H54 (cell line): ENCODE measurements at regions not wholly inside any gene's neighbourhood (a gene's known extent, or its start where the extent isn't known, plus 50 kb on each side); places are given as distances from the start of the nearest gene placed in this dataset.

Experiments used
- DNase-seq: peaks from one replicate; pipeline ENCODE4 v3.0.0; 2011; ENCODE audit warnings: low spot score, mixed read lengths; ENCODE audit not compliant: insufficient read length
- FAIRE-seq: peaks from 3 replicates; lab custom pipeline; 2011; peaks lifted over from hg19 to GRCh38; lab: Jason Lieb, UNC
- POLR2A ChIP-seq: IDR thresholded peaks from 2 replicates; pipeline ENCODE4 v1.6.1; 2011; ENCODE audit warnings: low read depth, mild to moderate bottlenecking, low read length

- DNase-seq (no peak), FAIRE-seq (no peak)
- no peak for TF ChIP-seq POLR2A
These were observed 458.4 kb upstream of the RGS6 start for GRCh38 chr14:71473843-71474242.

- no peak for FAIRE-seq
- TF ChIP-seq POLR2A = no peak
- DNase-seq = no peak
These were observed 457.6 kb upstream of the RGS6 start for GRCh38 chr14:71474301-71475265.

- FAIRE-seq = no peak
- no peak for DNase-seq
- no peak for TF ChIP-seq POLR2A
These were observed 456.3 kb upstream of the RGS6 start for GRCh38 chr14:71475916-71476315.

GRCh38 chr14:71478542-71478941 lies 453.7 kb upstream of the RGS6 start:
- DNase-seq (no peak), FAIRE-seq (peak; percentile 70)
- TF ChIP-seq POLR2A = no peak

- no peak for DNase-seq
- TF ChIP-seq POLR2A = no peak
- no peak for FAIRE-seq
These were observed 451.1 kb upstream of the RGS6 start for GRCh38 chr14:71481021-71481654.

GRCh38 chr14:71482671-71483070 lies 449.6 kb upstream of the RGS6 start:
- no peak for DNase-seq
- no peak for FAIRE-seq
- no peak for TF ChIP-seq POLR2A

- DNase-seq (no peak), FAIRE-seq (no peak)
- TF ChIP-seq POLR2A = no peak
These were observed 449.1 kb upstream of the RGS6 start for GRCh38 chr14:71483154-71483553.

GRCh38 chr14:71485833-71486232 lies 446.4 kb upstream of the RGS6 start:
- no peak for TF ChIP-seq POLR2A
- no peak for FAIRE-seq
- DNase-seq = no peak

GRCh38 chr14:71486279-71486678 lies 445.9 kb upstream of the RGS6 start:
- no peak for DNase-seq
- TF ChIP-seq POLR2A = no peak
- FAIRE-seq = no peak

- DNase-seq (no peak), FAIRE-seq (no peak)
- TF ChIP-seq POLR2A = no peak
These were observed 444.8 kb upstream of the RGS6 start for GRCh38 chr14:71487449-71487848.

- FAIRE-seq = no peak
- no peak for DNase-seq
These were observed 444.3 kb upstream of the RGS6 start for GRCh38 chr14:71487941-71488340.

GRCh38 chr14:71488703-71489191 lies 443.5 kb upstream of the RGS6 start:
- FAIRE-seq = no peak
- no peak for DNase-seq
- no peak for TF ChIP-seq POLR2A

More at GRCh38 chr14:71487941-71488340, 444.3 kb upstream of the RGS6 start:
- no peak for TF ChIP-seq POLR2A

- TF ChIP-seq POLR2A = no peak
- no peak for DNase-seq
- no peak for FAIRE-seq
These were observed 442.5 kb upstream of the RGS6 start for GRCh38 chr14:71489742-71490141.

- TF ChIP-seq POLR2A = no peak
- FAIRE-seq = no peak
- DNase-seq = no peak
These were observed 440.3 kb upstream of the RGS6 start for GRCh38 chr14:71491931-71492330.
